ENCODE measurements at regions not wholly inside any gene's neighbourhood (a gene's known extent, or its start where the extent isn't known, plus 50 kb on each side); places are given as distances from the start of the nearest gene placed in this dataset.

GRCh38 chrX:10071451-10072144 lies 85.2 kb upstream of the CLCN4 start:
- TF ChIP-seq CTCF (IDR thresholded peaks at IDR 0.05) (no peak), POLR2A (IDR thresholded peaks at IDR 0.05) (no peak)

Data from heart left ventricle (tissue), 13 donors.